ENCODE measurements at regions not wholly inside any gene's neighbourhood (a gene's known extent, or its start where the extent isn't known, plus 50 kb on each side); places are given as distances from the start of the nearest gene placed in this dataset.
"Not testable (repeated sequence)": the region's sequence is repeated elsewhere in the genome, so short reads cannot be mapped to it uniquely, and the experiment has no call there.

- TF ChIP-seq, protein P1, sequence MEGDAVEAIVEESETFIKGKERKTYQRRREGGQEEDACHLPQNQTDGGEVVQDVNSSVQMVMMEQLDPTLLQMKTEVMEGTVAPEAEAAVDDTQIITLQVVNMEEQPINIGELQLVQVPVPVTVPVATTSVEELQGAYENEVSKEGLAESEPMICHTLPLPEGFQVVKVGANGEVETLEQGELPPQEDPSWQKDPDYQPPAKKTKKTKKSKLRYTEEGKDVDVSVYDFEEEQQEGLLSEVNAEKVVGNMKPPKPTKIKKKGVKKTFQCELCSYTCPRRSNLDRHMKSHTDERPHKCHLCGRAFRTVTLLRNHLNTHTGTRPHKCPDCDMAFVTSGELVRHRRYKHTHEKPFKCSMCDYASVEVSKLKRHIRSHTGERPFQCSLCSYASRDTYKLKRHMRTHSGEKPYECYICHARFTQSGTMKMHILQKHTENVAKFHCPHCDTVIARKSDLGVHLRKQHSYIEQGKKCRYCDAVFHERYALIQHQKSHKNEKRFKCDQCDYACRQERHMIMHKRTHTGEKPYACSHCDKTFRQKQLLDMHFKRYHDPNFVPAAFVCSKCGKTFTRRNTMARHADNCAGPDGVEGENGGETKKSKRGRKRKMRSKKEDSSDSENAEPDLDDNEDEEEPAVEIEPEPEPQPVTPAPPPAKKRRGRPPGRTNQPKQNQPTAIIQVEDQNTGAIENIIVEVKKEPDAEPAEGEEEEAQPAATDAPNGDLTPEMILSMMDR (IDR thresholded peaks at IDR 0.05): not testable (repeated sequence)
- TF ChIP-seq EZH2 (IDR thresholded peaks at IDR 0.05): not testable (repeated sequence)
Observed at GRCh38 chr7:110438926-110439325, 652.0 kb upstream of the LRRN3 start.

Data from neural progenitor cell (in vitro differentiated cells).